HT-29 (cell line): ENCODE measurements at regions not wholly inside any gene's neighbourhood (a gene's known extent, or its start where the extent isn't known, plus 50 kb on each side); places are given as distances from the start of the nearest gene placed in this dataset.

Source experiments
- DNase-seq: peaks from one replicate; pipeline ENCODE4 v3.0.0-alpha.2; 2015; ENCODE audit warnings: low spot score

GRCh38 chr4:100130964-100131363 lies 59.3 kb downstream of the DDIT4L start:
- DNase-seq = no peak

GRCh38 chr4:100130491-100130890 lies 59.8 kb downstream of the DDIT4L start:
- no peak for DNase-seq

GRCh38 chr4:100129774-100130173 lies 60.5 kb downstream of the DDIT4L start:
- DNase-seq = no peak

DNA sequence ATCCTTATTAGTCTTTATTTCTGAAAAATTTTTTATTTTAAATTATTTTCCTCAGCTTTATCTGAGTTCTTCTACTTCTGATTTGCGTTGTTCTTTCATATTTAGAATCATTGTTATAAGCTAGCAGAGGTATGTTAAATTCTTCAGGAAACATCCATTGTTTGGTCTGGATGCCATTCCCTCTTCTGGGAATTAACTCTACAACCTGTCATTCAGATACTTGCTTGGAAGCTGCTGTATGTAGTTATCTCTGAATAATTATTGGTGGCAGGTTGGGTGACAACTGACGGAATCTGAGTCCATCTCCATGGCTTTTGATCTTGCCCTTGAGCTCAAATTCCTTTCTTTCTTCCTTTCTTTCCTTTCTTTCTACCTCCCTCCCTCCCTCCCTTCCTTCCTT lies 61.9 kb downstream of the DDIT4L start:
- DNase-seq = no peak

DNA sequence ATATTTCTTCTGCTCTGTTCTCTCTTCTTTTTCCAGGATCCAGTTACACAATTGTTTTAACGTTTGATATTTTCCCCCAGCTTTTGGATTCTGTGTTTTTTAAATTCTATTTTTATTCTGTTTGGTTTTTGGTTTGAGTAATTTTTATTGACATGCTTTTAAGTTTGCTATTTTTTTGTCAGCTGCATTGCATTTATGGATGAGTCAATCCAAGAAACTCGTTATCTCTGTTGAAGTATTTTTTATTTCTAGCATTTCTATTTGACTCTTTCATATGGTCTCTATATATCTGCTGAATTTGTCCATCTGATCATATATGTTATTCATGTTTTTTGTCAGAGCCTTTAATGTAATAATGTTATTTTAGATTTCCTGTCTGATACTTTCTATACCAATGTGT lies 65.6 kb downstream of the DDIT4L start:
- DNase-seq = no peak

DNA sequence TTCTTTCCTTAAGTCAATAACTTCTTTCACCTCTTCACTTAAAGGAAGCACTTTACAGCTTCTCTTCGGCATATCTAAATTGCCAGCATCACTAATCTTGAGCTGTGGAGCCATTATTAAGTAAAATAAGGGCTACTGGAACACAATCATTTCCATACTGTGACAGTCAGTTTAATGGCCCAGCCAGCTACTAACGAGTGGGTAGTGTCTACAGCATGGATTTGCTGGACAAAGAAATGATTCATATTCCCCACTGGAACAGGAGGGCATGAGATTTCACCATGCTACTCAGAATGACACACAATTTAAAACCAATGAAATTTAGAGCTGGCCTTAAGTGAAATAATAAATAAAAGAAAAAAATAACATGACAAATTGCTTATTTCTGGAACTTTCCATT lies 72.1 kb downstream of the DDIT4L start:
- no peak for DNase-seq

DNA sequence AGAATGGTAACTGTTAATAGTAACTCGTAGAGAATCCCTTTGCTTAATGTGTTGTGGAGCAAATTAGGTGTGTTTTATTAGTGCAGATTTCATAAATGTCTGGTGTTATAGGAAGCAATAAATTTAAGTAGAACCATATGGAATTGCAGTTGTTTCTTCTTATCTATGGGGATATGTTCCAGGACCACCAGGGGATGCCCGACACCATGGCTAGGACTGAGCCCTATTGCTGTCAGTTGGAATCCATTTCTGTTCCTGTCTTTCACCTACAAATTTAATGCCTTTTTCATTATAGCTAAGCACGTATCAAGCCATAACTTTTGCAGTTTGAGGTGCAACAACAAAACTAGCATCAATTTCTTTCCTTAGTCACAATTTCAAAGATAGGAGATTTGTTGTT lies 72.5 kb downstream of the DDIT4L start:
- no peak for DNase-seq

GRCh38 chr4:100114909-100115308 lies 75.4 kb downstream of the DDIT4L start:
- DNase-seq = no peak

DNA sequence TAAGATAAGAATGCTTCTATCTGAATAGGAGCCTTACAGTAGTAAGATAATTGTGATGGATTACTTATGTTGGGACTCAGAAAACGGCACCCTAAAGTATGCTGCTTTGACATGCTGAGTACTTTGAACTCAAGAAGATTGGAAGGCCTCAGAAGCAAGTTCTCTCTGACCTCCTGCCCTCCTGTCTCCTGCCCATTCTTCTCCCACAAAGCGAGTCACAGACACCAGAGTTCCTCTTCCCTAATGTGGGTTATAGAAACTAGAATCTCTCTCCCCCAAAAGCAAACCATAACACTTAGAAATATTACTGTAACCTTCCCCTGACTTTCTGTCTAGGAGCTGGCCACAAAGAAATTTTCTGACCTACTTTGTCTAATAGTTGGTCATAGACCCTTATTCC lies 76.5 kb downstream of the DDIT4L start:
- DNase-seq = no peak

DNA sequence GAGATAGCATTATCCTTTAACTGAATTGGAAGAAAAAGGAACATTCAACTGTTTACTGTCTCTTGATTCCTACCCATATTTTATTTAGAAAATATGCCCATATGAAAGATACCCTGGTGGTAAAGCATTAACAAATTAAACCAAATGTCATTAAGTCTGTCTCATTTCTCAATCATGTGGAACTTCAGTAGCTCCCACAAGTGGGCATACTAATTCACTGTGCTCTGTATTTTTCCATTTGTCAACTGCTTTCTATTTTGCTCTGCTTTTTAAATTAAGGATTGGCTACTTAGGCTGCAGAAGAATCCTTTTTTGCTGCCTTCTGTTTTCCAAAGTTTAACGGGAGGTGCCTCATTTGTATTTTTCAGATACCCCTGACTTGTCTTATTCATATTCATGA lies 77.2 kb downstream of the DDIT4L start:
- DNase-seq = no peak

DNA sequence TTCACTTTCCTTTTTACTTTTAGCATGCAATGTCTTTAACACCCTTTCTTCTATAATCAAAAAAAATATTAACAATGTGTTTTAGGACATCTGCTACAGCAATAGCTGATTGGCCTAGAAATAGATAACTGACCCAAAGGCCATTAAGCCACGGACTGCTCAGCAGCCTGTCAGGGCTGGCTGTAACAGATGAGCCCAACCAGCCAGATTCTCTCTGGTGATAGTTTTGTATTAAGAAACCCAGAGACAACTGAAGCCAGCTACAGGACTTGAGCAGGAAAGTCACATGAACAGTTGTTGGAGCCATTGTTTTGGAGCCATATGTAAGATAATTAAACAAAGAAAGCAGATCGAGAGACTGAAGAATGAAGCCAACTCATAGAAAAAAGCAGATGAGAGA lies 80.3 kb downstream of the DDIT4L start:
- no peak for DNase-seq

DNA sequence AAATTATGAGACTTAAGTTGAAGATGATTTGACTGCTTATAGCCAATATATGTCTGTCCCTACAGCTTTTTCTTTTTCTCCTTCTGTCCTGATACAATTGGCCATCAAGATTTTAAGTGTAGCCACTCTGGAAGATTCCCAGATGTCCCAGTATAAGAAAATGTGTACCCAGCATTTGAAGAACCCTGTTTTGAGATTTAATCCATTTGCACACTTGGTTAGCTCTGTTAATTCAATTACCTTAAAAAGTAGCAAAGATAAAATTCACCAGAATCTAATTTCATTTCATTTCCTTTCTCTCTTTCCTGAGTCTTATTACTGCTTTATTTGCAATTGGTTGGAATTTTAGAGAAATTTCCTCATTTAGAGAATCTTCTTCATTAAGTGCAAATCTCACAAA lies 81.4 kb downstream of the DDIT4L start:
- DNase-seq = no peak

DNA sequence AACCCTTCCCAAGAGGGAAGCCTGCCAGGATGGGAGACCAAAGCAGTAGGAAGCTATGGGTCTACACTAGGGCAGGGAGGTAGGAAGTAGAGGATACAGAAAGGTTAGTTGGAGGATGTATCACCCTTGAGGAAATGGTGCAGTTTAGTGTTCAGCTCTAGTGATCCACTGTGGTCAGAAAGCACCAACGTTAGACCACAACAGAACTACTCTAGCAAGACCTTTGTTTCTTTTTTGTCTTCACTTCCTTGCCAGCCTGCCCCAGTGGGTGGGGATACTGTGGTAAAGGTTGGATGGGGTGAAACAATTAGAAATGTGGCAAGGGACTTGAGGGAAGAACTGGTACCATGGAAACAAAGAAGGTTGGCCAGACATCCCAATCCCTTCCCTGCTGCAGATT lies 83.3 kb downstream of the DDIT4L start:
- no peak for DNase-seq

GRCh38 chr4:100103671-100104070 lies 86.6 kb downstream of the DDIT4L start:
- DNase-seq = no peak

GRCh38 chr4:100100985-100101384 lies 89.3 kb downstream of the DDIT4L start:
- no peak for DNase-seq

- no peak for DNase-seq
Measured at GRCh38 chr4:100099746-100100145, 90.5 kb downstream of the DDIT4L start.

- DNase-seq = no peak
Measured at GRCh38 chr4:100098681-100099080, 91.6 kb downstream of the DDIT4L start.

DNA sequence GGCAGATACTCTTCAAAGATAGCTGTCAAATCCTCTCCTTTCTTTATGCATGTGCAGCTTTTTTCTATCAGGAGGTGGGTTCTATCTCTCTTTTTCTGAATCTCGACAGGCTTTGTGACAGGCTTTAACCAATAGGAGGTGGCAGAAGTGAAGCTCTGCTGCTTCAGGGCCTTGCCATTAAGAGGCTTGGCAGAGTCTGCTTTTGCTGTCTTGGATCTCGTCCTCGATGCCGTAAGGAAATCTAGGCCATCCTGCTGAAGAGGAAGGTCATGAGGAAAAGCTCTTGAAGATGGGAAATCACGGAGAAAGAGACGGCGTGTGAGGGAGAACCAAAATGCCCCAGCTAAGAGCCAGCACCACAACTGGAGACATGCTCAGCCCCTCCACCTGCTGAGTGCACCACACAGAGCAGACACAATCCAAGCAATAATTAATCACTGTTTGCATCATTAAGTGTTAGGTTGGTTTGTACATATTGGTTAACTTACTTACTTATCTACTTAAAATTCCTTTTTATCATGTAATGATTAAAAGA lies 92.2 kb downstream of the DDIT4L start:
- DNase-seq = no peak

DNA sequence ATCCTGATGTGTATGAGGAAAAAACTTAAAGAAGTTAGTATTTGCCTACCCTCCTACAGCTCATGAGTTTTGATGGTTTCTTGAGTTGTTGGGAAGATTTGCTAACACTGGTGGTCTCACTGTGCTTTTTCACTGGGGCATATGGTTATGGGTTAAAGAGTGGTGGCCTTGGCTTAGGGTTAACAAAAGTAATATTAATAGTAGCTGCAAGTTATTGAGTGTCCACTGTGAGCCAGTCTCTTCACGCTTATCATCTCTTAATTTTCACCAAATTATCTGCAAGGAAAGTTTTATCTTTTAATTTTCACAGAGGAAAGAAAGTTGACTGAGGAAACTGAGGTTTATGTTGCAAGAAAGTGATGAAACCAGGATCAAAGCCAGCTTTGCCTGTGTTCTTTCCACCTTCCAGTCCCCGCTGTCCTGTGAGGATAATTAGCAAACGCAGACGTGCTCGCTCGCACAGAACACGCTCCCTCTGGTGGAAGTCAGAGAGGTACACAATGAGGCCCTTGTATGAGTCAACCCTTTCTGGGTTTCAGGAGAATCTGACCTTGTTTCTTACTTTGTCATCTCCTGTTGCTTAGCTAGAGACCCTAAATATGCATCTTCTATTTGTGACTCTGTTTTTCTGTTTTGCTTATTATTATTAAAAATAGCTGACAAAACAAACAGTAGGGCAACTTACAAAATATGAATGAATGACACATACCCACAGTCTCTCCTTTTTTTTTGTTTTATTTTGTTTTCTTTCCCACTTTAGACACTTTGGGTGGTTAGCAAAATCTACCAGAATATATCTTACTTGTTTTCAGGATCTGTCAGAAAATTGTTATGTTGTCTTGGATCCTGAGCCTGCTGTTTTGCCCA lies 94.3 kb downstream of the DDIT4L start:
- peak; percentile 55 for DNase-seq

- DNase-seq = peak; percentile 87
Measured at GRCh38 chr4:100093091-100093866, 97.0 kb downstream of the DDIT4L start.

DNA sequence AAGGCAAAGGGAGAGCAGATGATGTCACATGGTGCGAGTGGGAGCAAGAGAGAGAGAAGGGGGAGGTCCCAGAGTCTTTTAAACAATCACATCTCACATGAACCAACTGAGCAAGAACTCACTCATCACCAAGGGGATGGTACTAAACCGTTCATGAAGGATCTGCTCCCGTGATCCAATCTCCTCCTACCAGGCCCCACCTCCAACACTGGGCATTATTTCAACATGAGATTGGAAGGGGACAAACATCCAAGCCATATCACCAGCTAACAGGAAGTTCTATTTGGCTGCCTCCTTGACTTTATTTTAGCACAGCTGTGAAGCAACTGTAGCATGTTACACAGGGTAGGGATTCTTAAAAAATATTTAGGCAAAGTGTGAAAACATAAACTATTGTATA lies 102.5 kb downstream of the DDIT4L start:
- no peak for DNase-seq

DNA sequence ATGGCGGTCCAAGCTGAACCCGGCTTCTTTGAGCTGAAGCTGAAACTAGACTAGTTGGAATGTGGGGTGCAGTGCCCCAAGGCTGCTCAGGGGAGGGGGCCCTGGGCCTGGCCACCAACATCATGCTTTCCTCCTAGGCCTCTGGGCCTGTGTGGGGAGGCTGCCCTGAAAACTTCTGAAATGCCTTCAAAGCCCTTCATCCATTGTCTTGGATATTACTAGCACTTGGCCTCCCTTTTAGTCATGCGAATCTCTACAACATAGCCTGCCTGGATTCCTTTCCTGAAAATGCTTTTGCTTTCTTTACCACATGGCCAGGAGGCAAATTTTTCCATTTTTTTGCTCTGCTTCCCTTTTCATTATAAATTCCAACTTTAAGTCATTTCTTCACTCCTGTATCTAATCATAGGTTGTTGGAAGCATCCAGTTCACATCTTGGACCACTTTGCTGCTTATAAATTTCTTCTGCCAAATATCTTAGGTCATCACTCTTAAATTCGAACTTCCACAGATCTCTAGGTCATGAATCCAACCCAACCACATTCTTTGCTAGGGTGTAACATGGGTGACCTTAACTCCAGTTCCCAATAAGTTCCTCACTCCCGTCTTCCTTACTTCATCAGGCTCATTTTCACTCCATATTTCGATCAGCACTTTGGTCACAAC lies 103.4 kb downstream of the DDIT4L start:
- DNase-seq = no peak
